ENCODE measurements at regions not wholly inside any gene's neighbourhood (a gene's known extent, or its start where the extent isn't known, plus 50 kb on each side); places are given as distances from the start of the nearest gene placed in this dataset.

DNA sequence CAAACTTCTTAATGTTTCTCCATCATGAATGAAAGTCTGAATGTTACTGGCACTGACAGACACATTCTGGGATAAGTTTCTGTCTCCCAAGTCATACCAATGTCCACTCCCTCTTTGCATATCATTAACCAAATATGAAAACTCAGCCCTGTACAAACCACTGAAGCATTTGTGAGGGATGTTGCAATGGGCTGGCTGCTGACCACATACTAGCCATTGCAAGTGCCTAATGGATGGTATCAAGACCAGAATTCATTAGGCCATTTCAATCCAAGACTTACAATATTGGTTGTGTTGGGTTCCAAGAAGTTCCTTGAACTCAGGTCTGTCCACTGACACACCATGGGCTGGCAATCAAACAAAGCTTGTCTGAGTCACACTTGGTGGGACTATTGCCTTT is 73.8 kb downstream of the CBLN2 start:
- DNase-seq: no peak

DNA sequence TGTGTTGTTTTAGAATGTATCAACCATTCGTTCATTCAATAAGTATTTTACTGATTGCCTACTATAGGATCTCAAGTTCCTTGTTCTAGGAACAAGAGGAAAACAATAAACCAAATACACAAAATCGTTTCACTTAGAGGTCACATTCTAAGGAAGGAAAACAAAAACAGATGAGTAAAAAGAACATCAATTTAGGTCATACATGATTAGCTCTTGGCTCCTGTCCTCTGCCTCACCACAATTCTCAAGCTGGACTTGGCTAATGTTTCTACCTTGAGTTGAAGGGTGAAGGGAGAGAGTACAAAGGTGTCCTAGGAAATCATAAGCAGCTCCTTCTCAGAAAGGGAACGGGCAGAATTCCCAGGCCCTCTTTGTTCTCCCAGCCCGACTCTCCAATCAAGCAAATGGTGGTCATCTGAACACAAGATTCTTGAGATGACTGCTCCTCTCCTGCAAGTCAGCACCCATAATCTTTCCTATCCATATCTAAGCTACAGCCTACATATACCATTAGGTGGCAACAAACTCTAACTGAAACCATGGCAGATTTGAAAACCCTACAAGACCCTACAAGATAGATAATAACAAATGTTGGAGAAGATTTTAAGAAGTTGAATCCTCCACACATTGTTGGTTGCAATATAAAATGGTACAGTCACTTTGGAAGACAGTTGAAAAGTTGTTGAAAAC is 76.0 kb downstream of the CBLN2 start:
- DNase-seq: no peak

DNA sequence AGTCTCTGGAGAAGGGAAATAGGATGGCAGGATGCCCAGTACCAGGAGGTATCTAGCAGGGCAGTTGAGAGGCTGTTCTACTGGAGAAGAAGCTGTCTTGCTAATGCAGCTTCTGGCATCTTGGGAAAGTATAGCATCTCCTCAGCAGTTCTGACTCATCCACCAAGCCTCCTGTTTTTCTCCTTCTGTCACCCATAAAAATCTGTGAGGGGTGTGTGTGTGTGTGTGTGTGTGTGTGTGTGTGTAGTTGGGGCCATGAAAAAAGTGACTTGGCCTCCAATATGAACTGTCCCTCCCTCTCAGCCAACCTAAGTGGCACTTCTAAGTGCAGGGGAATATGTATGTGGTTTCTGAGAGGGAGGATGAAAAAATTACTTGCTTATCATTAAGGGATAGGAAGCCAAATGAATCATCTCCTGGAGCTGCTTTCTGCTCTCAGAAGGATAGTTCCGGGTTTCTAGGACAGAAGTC is 83.9 kb downstream of the CBLN2 start:
- DNase-seq: no peak

DNA sequence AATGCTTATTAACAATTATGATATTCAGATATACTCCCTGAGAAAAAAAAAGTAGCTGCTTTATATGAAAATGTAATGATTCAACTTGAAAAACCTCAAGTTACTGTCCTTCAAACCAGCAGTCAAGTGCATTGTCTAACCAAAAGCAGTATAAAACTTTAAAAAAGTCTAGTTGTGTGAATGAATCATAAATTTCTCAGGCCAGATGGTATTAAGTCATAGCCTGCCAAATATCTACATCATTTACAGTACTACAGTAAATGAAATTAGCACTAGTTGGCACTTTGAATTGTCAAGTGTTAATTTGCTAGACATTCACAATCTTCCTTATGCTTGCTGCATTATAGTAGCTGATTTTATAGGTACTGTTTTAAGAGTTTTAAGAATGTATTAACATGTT is 85.9 kb downstream of the CBLN2 start:
- DNase-seq: no peak

DNA sequence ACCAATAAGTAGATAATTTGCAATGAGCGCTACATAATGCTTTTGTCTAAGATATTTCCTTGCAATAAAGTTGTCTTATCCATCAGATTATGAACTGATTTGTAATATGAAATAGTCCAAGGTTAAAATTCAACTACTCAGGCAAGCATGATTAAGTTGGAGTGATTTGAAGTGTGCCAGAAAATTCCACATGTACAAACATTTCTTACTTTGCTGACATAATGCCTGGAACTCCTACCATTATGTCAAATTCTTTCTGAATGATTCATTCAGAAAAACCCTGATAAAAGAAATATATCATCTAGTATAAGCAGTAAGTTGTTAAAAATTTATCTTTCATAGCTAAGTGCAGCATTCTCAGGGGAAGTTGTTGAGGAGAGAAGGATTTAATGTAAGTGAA is 87.3 kb downstream of the CBLN2 start:
- no peak for DNase-seq

DNA sequence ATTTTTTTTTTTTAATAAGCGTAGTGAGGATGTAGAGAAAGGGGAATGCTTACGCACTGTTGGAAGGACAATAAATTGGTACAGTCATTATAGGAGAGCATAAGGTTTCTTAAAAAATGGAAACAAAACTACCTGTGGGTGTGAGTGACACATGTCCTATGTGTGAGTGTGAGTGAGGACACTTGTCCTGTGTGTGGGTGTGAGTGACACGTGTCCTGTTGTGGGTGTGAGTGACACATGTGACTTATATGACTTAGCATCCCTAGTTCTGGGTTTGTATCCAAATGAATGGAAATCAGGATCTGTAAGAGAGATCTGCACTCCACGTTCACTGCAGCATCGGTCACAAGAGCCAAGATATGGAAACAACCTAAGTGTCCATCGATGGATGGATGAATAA is 91.8 kb downstream of the CBLN2 start:
- no peak for DNase-seq

DNA sequence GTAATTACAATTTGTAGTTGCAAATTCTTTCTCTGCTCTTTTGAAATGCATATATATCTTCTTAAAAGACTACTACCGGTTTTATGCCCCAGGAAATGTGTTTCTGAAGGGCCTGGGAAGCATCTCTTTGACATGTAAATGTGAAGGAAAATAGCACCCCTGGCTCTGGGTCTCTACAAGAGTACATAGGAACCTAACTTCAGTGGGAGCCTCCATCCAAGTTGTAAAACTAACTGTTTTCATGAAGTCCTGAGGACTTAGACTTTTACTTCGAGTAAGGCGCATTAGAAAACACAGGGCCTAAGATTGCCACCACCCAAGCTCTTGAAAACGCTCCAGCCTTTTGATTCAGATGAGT is 99.4 kb downstream of the CBLN2 start:
- DNase-seq: no peak

DNA sequence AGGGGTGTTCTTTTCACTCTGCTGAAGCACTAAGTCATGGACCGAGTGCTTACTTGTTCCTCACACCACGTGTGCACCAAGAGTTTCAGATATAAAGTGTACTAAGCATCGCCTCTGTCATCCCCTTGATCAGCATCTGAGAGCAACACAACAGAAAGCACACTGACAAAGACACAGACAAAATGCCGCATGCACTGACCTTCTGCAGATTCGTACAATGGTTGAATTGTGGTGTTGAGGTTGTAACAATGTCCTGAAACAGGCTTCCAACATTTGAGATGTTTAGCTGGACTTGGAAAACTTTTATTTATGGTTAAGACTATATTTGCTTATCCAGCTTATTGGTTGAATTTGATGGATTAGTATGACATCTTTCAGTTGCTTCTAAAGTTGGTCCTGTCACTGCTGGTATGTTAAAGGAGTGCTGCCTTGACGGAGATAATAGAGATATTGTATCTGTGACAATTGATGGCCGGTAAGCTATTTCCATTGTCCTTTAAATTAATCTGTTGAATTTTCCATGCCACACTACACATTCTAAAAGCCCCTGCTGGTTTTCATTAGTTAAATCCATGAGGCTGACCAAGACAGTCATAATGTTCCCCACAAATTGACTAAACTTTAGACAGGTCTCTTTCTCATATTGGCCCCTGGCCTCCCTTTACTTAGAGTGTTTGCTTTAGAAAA is 99.9 kb downstream of the CBLN2 start:
- DNase-seq: no peak

DNA sequence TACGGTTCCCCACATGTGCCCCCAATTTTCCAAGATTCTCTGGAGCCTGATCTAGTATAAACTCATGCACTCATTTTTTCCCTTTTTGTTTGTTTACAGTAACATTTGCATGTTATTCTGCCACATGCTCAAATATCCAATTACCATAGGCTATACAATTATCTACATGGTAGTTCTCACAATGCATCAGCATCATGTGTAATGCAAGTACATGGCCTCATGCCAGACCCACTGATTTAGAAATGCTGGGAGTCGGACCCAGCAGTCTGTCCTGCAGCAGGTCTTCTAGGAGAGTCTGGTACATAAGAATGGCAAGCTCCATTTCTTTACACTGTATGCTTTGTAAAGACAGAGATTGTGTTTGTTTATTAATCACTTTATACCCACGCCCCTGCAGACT is 107.7 kb downstream of the CBLN2 start:
- no peak for DNase-seq

DNA sequence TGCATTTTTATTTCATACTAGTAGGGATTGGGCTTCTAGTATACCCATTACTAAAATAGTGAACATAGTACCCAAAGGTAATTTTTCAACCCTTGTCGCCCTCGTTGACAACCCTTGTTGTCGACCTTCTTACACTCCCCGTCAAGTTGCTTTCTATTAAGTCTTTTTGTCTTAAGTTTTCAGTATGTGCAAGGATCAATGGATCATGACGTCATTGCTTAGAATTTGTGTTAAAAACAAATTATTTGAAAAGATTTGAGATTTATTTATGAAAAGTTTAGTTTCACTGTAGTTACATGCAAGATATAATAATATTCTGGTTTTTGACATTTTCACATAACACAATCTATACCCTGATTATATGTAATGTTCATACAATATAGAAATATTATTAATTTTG is 110.4 kb downstream of the CBLN2 start:
- no peak for DNase-seq

DNA sequence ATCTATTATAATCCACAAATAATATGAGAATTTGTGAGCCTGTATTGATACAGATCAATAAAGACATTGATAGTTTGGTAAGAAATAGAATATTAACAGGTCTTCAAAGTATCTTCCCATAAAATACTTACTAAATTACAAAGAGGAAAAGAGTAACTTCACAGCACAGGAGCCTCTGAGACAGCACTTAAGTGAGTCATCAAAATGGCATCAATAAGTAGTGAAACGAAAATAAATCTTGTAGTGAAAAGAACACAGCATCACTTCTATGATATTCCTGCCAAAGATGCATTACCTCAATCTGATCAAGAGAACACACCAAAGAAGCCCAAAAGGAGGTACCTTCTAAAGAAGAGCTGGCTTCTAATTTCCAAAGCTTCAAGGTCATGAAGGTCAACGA is 116.4 kb downstream of the CBLN2 start:
- no peak for DNase-seq

DNA sequence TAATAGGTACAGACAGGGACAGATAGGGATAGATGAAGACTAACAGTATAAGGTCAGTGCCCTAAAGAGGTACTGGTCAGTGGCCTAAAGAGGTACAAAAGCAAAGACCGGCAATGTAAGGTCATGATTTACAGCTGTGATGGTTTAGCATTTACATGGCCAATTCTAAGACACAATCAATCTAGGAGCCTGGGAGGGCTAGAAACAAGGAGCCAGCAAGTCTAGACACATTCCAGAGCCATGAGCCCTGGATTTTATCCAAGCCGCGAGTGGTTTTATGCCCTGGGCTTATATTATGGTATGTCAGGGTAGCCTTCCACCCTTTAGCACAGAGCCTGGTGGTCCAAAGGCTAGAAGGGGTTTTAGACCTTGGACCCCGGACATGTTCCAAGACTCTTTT is 124.2 kb downstream of the CBLN2 start:
- DNase-seq: no peak

DNA sequence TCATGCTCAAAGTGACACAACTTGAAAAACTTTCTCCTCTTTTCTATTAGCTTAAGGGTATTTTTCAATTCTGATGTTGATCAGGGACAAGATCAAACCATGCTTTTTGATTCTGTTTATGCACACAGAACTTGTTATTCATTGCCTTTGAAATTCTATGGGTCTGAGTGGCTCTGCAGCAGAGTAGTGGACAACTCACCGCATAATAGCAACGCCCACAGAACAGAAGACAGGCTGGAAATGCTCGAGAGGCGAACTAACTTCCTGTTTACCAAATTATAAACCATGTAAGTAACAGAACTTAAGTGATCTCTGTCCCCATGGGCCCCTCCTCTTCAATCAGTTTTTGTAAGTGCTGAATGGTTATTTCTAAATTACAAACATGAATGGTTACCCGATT is 131.2 kb downstream of the CBLN2 start:
- DNase-seq: no peak

DNA sequence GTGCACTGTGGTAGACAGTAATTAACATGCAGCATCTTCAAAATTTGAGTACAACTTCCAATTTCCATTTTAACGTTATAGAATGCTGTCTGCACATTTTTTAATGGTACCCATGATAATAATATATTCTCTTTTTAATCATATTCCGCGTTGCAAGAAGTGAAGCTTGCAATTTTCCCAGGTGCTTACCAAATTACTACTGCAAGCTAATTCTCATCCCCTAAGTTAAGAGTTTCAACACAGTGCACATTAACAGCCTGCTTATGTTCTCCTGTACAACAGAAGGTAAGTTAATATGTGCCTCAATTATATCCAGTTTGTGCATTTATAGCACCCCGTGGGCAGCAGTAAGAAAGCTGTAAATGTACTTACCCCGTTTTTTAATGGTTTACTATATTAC is 132.9 kb downstream of the CBLN2 start:
- DNase-seq: no peak

DNA sequence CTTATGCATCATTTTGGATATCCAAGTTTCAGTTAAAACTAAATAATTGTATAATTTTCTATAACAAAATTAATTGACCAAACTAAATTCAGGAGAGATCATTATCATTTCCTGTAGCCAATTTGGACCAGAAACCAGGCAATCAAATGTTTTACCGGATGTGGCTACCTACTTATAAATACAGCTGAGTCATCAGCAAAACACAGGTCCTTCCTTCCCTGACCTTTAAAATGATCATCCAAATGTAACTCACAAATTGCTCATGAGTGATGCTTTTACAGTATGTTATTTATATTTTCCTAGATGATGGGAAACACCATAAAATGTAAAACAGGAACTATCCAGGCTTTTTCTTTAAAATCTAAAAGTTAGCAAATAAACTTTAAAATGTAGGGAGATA is 133.7 kb downstream of the CBLN2 start:
- no peak for DNase-seq

DNA sequence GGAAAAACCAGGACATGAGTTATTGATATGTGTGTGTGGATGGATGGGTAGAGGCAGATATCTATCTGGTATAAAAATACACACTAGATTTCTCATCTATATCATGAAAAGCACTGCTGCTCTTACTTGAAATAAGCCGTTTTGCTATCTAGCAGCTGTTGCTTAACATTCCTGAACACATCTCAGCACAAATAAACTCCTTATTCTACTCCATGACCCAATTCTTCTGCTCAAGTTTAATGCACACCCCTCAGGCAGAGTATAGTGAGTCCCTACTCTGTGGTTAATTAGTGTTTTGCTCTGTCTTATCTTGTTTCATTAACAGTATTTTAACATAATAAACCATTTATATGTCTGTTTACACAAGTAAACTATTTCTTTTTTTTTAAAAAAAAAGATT is 134.2 kb downstream of the CBLN2 start:
- DNase-seq: no peak

DNA sequence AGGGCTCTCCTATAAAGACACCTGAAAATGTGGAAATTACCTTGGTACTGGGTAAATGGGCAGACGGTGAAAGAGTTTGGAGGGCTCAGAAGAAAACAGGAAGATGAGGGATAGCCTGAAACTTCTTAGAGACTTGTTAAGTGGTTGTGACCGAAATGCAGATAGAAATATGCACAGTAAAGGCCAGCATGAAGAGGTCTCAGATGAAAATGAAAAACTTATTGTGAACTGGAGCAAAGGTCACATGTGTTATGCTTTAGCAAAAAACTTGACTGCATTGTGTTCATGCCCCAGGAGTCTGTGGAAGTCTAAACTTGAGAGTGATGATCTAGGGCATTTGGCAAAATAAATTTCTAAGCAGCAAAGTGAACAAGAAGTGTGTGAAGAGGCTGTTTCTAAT is 137.1 kb downstream of the CBLN2 start:
- no peak for DNase-seq

DNA sequence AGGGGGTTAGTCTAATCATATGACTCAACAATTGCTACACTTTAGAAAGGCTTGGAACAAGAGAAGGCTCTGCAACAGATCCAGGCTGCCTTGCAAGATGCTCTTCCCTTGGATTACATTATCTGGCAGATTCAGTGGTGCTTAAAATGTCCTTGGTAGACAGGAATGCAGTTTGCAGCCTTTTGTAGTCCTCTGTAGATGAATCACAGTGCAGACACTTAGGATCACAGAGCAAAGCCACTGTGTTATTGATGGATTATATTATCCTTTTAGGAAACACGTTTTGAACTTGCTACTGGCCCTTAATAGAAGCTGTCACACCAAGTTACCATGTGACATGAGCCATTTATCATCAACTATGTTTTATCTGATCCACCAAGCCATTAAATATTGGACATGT is 152.2 kb downstream of the CBLN2 start:
- no peak for DNase-seq

DNA sequence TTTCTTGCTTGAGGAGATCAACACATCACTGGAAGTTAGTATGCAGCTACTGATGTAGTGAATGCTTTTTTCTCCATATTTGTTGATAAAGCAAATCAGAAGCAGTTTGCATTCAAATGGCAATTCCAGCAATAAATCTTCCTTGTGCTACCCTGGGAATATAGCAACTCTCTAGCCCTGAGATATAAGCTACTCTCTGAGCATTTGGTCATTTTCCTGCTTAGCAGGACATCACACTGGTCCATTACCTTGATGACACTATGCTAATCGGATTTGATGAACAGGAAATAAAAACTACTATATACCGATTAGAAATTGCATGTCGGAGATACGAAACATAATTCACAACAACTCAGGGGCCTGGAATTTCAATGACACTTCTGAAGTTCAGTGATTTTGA is 152.7 kb downstream of the CBLN2 start:
- no peak for DNase-seq

DNA sequence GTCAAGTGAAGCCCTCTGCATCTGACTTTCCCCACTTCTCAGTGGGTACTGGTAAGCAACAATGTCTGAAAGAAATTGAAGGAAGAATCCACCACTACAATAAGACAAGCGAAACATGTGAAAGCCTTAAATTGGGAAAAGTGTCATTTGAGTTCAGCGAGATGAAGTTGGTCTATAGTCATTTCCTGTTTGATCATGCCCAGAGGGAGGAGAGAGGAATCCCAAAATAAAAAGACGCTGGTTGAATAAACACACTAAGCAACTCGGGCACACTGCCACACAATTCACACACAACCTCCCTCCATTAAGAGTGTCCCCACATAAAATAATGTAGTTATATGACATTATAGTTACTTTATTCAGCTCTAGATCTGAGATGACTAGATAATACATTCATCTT is 166.1 kb downstream of the CBLN2 start:
- no peak for DNase-seq

DNA sequence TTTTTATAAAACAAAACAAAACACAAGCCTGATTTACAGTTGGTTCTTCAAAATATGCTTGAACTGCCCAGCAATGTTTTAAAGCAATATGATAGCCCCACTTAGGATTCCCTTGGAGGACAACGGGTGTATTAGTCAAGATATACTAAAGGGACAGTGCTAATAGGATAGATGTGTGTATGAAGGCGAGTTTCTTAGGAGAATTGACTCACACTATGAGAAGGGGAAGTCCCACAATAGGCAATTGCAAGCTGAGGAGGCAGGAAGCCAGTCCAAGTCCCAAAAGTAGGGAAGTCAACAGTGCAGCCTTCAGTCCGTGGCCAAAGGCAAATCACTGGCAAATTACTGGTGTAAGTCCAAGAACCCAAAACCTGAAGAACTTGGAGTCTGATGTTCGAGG is 167.9 kb downstream of the CBLN2 start:
- DNase-seq: no peak

DNA sequence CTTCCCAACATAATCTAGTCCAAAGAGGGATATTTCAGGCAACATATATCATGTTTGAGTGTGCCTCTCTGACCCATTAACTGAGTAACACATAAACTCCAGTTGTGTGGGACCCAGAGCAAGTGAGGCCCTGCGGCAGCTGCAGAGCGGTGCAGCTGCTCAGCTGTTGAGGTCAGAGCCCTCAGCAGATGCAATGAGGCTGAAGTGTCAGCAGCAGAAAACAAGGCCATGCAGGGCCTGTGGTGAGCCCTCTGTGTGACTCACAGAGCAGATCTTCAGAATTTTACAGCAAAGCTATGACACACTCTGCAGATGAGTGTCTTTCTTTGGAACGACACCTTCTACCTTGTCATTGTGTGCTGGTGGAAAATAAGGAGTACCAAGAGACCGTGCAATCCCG is 168.5 kb downstream of the CBLN2 start:
- DNase-seq: no peak

DNA sequence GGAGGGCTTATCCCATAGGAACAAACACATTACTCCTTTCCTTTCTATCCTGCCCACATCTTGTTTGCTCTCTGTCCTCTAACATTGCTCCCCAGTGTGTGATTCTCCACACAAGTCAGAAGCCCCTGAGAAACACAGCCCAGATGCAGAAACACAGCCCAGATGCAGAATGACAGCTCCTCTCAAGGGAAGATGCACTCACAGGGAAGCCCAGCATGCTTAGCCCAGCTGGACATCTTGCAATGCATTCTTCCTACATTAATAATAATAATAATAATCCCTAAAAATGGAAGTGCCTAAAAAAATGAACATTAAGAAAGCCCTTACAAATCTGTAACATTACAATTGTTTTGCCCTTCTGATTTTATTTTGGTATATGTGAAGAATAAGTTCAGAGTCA is 172.1 kb downstream of the CBLN2 start:
- no peak for DNase-seq

DNA sequence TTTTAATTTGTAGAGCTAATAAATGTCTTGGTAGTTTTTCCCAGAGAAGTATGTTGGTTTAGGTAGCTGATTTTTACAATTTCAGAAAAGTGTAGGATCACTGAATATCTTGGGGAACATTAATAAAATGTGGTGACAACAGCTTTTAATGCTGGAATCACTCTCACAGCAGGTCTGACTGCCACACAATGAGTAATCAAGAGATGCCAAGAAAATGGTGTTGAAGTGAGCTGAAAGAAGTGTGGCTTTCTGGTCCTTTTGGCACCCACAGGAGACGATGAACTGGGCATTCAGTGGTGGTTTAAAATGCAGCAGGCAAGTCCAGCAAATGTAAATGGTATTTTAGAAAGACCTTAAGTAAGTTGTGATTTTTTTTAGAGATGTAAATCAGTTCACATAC is 175.8 kb downstream of the CBLN2 start:
- DNase-seq: no peak

DNA sequence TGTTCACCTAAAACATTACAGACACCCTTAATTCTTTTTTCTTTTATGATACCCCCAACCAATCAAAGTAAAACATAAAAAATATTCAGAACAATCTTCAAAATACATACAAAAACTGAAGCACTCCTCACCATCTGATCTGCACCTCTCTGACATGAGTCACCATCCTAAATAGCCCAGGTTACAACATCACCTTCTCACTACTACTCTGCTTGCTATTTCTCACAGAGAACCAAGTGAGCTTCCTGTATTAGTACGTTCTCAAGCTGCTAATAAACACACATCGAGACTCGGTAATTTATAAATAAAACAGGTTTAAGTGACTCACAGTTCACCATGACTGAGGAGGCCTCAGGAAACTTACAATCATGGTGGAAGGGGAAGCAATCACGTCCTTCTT is 183.5 kb downstream of the CBLN2 start:
- DNase-seq: no peak

Data from activated CD4-positive, alpha-beta T cell treated with anti-CD3 and anti-CD28 coated beads, Interleukin-10, Interleukin-2, amounts not matched to agents 100 ng/mL and 50 ng/mL, durations not matched to agents 16 hours and 8 hours (primary cell).